ENCODE measurements at regions not wholly inside any gene's neighbourhood (a gene's known extent, or its start where the extent isn't known, plus 50 kb on each side); places are given as distances from the start of the nearest gene placed in this dataset.

GRCh38 chr9:118457171-118458000, 753.2 kb downstream of the TLR4 start:
- TF ChIP-seq SPI1 (IDR thresholded peaks at IDR 0.05; ENCODE audit: low read depth, low read length) (no peak), POLR2AphosphoS5 (IDR thresholded peaks at IDR 0.05; ENCODE audit: low read depth, low read length) (no peak), POLR2A (IDR thresholded peaks at IDR 0.05; ENCODE audit: low read depth, low read length) (no peak), TAF1 (IDR thresholded peaks at IDR 0.05; ENCODE audit: low read depth, low read length) (no peak), POU2F2 (IDR thresholded peaks at IDR 0.05; ENCODE audit: low read depth, low read length) (no peak)

Measured in GM12891 (cell line).